ENCODE measurements at regions not wholly inside any gene's neighbourhood (a gene's known extent, or its start where the extent isn't known, plus 50 kb on each side); places are given as distances from the start of the nearest gene placed in this dataset.

DNA sequence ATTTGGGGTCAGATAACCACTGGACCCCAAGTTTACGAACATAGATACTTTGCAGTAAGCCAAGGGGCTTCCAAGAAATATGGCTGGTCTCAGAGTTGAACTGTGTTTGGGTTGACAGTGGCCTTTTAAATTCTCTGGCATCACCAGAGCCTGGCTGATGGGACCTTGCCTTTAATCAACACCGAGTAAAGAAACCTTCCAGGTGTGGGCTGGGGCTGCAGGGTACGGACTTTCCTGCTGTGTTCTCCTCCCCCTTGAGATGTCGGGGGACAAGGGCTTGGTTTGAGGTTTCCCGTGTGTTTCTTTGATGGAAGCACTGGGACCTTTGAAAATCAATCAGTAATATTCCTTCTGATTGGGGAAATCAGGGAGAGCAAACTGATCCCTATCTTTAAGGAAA lies 140.1 kb downstream of the MTX3 start:
- TF ChIP-seq, protein P1, sequence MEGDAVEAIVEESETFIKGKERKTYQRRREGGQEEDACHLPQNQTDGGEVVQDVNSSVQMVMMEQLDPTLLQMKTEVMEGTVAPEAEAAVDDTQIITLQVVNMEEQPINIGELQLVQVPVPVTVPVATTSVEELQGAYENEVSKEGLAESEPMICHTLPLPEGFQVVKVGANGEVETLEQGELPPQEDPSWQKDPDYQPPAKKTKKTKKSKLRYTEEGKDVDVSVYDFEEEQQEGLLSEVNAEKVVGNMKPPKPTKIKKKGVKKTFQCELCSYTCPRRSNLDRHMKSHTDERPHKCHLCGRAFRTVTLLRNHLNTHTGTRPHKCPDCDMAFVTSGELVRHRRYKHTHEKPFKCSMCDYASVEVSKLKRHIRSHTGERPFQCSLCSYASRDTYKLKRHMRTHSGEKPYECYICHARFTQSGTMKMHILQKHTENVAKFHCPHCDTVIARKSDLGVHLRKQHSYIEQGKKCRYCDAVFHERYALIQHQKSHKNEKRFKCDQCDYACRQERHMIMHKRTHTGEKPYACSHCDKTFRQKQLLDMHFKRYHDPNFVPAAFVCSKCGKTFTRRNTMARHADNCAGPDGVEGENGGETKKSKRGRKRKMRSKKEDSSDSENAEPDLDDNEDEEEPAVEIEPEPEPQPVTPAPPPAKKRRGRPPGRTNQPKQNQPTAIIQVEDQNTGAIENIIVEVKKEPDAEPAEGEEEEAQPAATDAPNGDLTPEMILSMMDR (IDR thresholded peaks at IDR 0.05; ENCODE audit: low read depth, low read length, missing input control): no peak
- TF ChIP-seq SP1 (IDR thresholded peaks at IDR 0.05): no peak
- TF ChIP-seq, protein P2, sequence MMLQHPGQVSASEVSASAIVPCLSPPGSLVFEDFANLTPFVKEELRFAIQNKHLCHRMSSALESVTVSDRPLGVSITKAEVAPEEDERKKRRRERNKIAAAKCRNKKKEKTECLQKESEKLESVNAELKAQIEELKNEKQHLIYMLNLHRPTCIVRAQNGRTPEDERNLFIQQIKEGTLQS (IDR thresholded peaks at IDR 0.05): no peak
- TF ChIP-seq HNF4A (conservative IDR thresholded peaks at IDR 0.05): no peak
- no peak for TF ChIP-seq RAD21 (IDR thresholded peaks at IDR 0.05)

All from liver (tissue), 3 donors.